SK-N-SH treated with all-trans-retinoic acid at 6 μM for 48 hours (cell line): ENCODE measurements at regions not wholly inside any gene's neighbourhood (a gene's known extent, or its start where the extent isn't known, plus 50 kb on each side); places are given as distances from the start of the nearest gene placed in this dataset.

Experiments
- BACH2 ChIP-seq: fragments of 250-450 bp; sonication (Bioruptor Pico); IDR thresholded peaks from 2 replicates; pipeline ENCODE4 v1.9.0; 2021; ENCODE audit warnings: mild to moderate bottlenecking, borderline replicate concordance
- ESRRG ChIP-seq: fragments of 250-450 bp; sonication (Bioruptor Pico); IDR thresholded peaks from 2 replicates; pipeline ENCODE4 v1.6.1; 2021; ENCODE audit warnings: mild to moderate bottlenecking
- ISL1 ChIP-seq: fragments of 250-450 bp; sonication (Bioruptor Pico); IDR thresholded peaks from 2 replicates; pipeline ENCODE4 v2.1.2; 2022; ENCODE audit warnings: mild to moderate bottlenecking, moderate library complexity
- PATZ1 ChIP-seq: fragments of 250-450 bp; sonication (Bioruptor Pico); IDR thresholded peaks from 2 replicates; pipeline ENCODE4 v1.8.0; 2020; ENCODE audit warnings: mild to moderate bottlenecking, moderate library complexity, borderline replicate concordance
- RARB ChIP-seq: fragments of 250-450 bp; sonication (Bioruptor Pico); IDR thresholded peaks from 2 replicates; pipeline ENCODE4 v1.8.0; 2021; ENCODE audit warnings: mild to moderate bottlenecking, moderate library complexity
- TCF4 ChIP-seq: fragments of 250-450 bp; sonication (Bioruptor Pico); IDR thresholded peaks from 2 replicates; pipeline ENCODE4 v1.8.0; 2021; ENCODE audit warnings: mild to moderate bottlenecking, moderate library complexity, borderline replicate concordance
- TOX ChIP-seq: fragments of 250-450 bp; sonication (Bioruptor Pico); IDR thresholded peaks from 2 replicates; pipeline ENCODE4 v1.8.0; 2021; ENCODE audit warnings: mild to moderate bottlenecking, moderate library complexity, borderline replicate concordance
- ZC3H10 ChIP-seq: fragments of 250-450 bp; sonication (Bioruptor Pico); IDR thresholded peaks from 2 replicates; pipeline ENCODE4 v1.5.1; 2021; ENCODE audit warnings: mild to moderate bottlenecking, moderate library complexity
- ZFP3 ChIP-seq: fragments of 250-450 bp; sonication (Bioruptor Pico); IDR thresholded peaks from 2 replicates; pipeline ENCODE4 v1.5.0; 2020; ENCODE audit warnings: mild to moderate bottlenecking, moderate library complexity
- ZFP30 ChIP-seq: fragments of 450-650 bp; formaldehyde crosslinking; IDR thresholded peaks from 2 replicates; pipeline ENCODE4 v1.5.0; 2022; ENCODE audit warnings: mild to moderate bottlenecking, moderate library complexity
- ZNF565 ChIP-seq: fragments of 450-650 bp; formaldehyde crosslinking; conservative IDR thresholded peaks from 2 replicates; pipeline ENCODE4 v1.5.0; 2020; ENCODE audit warnings: low read depth, mild to moderate bottlenecking, moderate library complexity
- ZNF70 ChIP-seq: fragments of 450-650 bp; formaldehyde crosslinking; IDR thresholded peaks from 2 replicates; pipeline ENCODE4 v1.5.0; 2020; ENCODE audit warnings: mild to moderate bottlenecking, moderate library complexity
- TF ChIP-seq, protein P1 (sequence below): fragments of 250-450 bp; sonication (Bioruptor Pico); IDR thresholded peaks from 2 replicates; pipeline ENCODE4 v1.8.0; 2021; ENCODE audit warnings: low read depth, mild to moderate bottlenecking, moderate library complexity, borderline replicate concordance
- TF ChIP-seq, protein P2 (sequence below): fragments of 250-450 bp; sonication (Bioruptor Pico); IDR thresholded peaks from 2 replicates; pipeline ENCODE4 v1.5.1; 2020; ENCODE audit warnings: low read depth, mild to moderate bottlenecking, moderate library complexity

GRCh38 chr2:60608679-60609078 lies 55.2 kb upstream of the BCL11A start:
- TF ChIP-seq PATZ1 (CRISPR knock-in tag) (no peak), ZFP30 (CRISPR knock-in tag) (no peak), TCF4 (CRISPR knock-in tag) (no peak), ZNF70 (no peak), ISL1 (CRISPR knock-in tag) (no peak), ESRRG (CRISPR knock-in tag) (no peak), TOX (CRISPR knock-in tag) (no peak), RARB (CRISPR knock-in tag) (no peak), ZFP3 (CRISPR knock-in tag) (no peak), ZC3H10 (CRISPR knock-in tag) (no peak), ZNF565 (no peak), BACH2 (CRISPR knock-in tag) (no peak)
- TF ChIP-seq, protein P1, sequence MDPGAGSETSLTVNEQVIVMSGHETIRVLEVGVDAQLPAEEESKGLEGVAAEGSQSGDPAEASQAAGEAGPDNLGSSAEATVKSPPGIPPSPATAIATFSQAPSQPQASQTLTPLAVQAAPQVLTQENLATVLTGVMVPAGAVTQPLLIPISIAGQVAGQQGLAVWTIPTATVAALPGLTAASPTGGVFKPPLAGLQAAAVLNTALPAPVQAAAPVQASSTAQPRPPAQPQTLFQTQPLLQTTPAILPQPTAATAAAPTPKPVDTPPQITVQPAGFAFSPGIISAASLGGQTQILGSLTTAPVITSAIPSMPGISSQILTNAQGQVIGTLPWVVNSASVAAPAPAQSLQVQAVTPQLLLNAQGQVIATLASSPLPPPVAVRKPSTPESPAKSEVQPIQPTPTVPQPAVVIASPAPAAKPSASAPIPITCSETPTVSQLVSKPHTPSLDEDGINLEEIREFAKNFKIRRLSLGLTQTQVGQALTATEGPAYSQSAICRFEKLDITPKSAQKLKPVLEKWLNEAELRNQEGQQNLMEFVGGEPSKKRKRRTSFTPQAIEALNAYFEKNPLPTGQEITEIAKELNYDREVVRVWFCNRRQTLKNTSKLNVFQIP (CRISPR knock-in tag) = no peak
- TF ChIP-seq, protein P2, sequence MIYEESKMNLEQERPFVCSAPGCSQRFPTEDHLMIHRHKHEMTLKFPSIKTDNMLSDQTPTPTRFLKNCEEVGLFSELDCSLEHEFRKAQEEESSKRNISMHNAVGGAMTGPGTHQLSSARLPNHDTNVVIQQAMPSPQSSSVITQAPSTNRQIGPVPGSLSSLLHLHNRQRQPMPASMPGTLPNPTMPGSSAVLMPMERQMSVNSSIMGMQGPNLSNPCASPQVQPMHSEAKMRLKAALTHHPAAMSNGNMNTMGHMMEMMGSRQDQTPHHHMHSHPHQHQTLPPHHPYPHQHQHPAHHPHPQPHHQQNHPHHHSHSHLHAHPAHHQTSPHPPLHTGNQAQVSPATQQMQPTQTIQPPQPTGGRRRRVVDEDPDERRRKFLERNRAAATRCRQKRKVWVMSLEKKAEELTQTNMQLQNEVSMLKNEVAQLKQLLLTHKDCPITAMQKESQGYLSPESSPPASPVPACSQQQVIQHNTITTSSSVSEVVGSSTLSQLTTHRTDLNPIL (CRISPR knock-in tag) = no peak
